ENCODE measurements at regions not wholly inside any gene's neighbourhood (a gene's known extent, or its start where the extent isn't known, plus 50 kb on each side); places are given as distances from the start of the nearest gene placed in this dataset.

GRCh38 chr6:166747644-166748595 lies 120.9 kb upstream of the RPS6KA2 start:
- H3K27ac Mint-ChIP-seq, result no peak overlapping the region
- no peak for ATAC-seq
- H3K36me3 Mint-ChIP-seq (ENCODE audit: low read depth), result no peaks in the 10 kb centered on the region
- H3K27me3 Mint-ChIP-seq, result peaks cover 2% of the 10 kb centered on the region
- no peaks in the 10 kb centered on the region for H3K9me3 Mint-ChIP-seq
- DNase-seq, result no peak
- no peak overlapping the region for H3K4me3 Mint-ChIP-seq
- H3K4me1 Mint-ChIP-seq, result peaks cover 11% of the 10 kb centered on the region

DNA sequence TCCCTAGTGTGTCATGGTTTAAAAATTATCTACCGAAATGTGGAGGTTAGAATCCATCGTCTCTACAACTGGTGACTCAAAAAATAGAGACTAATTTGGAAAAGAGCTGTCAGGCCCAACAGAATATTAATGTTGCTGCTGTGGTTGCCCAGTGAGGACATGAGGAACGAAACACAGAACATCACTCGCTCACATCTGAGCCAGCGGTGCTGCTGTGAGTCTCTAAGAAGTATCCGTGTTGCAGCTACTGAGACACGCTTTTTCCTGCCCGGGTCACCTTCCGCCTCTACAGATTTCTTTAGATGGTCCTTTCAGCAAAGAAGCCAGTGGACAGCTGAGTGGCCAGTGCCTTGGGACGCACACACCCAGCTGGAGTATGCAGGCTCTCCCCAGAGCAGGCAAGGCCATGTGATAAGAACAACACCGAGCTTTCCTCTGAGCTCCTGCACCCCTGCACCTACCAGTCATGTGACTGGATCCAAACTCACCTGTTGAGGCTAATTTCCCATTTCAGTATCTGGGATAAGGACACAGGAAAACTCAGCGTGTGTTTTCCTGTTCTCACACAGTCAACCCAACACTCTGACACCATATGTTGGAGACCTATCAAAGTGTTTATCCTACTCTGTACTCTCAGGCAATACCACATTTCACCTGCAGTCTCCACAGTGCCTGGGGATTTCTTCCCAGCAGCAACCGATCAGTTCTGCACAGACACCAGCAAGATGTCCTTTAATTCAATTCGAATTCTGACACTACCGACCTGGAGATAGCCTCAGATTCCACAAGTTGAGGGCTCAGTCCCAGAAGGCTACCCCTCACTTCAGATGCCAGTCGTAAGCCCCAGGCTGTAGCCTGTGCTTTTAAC lies 119.0 kb upstream of the RPS6KA2 start:
- Mint-ChIP-seq H3K27ac (no peak overlapping the region), H3K4me3 (no peak overlapping the region), H3K27me3 (peaks cover 2% of the 10 kb centered on the region), H3K9me3 (no peaks in the 10 kb centered on the region), H3K36me3 (ENCODE audit: low read depth) (no peaks in the 10 kb centered on the region), H3K4me1 (peaks cover 8% of the 10 kb centered on the region)
- DNase-seq (no peak), ATAC-seq (no peak)

- Mint-ChIP-seq H3K36me3 (ENCODE audit: low read depth) (no peaks in the 10 kb centered on the region), H3K27me3 (no peaks in the 10 kb centered on the region), H3K9me3 (no peaks in the 10 kb centered on the region), H3K27ac (no peak overlapping the region), H3K4me1 (no peaks in the 10 kb centered on the region), H3K4me3 (no peak overlapping the region)
- ATAC-seq, result no peak
- no peak for DNase-seq
Measured at GRCh38 chr6:166744223-166745134, 117.4 kb upstream of the RPS6KA2 start.

DNA sequence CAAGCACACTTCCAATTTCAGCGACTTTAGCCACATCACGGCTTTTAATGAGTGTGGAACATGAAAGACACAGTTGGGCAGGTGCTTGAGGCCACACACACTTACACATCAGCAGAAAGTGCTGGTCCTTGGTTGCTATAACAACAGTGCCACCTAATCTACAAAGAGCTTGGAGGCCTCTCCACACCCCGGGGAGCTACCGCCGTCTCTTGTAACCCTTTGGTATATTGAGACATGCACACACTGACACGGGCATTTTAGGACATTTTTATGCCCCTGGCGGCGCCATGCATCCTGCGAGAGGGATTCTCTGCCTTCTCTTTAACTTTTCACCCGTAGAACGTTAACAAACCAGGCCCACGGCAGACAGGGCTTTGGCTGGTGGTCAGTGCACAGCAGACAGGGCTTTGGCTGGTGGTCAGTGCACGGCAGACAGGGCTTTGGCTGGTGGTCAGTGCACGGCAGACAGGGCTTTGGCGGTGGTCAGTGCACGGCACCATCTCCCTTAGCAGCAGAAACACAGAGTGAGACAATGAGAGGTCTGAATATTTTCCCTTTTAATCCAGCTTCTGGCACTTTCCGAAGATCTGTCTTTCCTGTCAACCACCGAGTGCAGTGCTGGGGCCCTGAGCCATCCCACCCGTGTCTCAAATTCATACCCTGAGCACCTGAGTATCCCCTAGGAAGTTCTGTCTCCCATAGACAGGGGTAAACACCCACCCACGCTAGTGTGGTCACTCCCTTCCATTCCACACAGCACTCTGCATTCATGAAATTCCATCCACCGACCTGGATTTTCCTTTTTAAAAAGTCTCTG lies 116.6 kb upstream of the RPS6KA2 start:
- H3K9me3 Mint-ChIP-seq, result no peaks in the 10 kb centered on the region
- no peaks in the 10 kb centered on the region for H3K36me3 Mint-ChIP-seq (ENCODE audit: low read depth)
- no peak for DNase-seq
- no peaks in the 10 kb centered on the region for H3K27me3 Mint-ChIP-seq
- no peaks in the 10 kb centered on the region for H3K4me1 Mint-ChIP-seq
- H3K27ac Mint-ChIP-seq, result no peak overlapping the region
- H3K4me3 Mint-ChIP-seq, result no peak overlapping the region
- ATAC-seq, result no peak

- Mint-ChIP-seq H3K4me1 (no peaks in the 10 kb centered on the region), H3K36me3 (ENCODE audit: low read depth) (no peaks in the 10 kb centered on the region), H3K4me3 (no peak overlapping the region), H3K27me3 (no peaks in the 10 kb centered on the region), H3K27ac (no peak overlapping the region), H3K9me3 (no peaks in the 10 kb centered on the region)
- no peak for ATAC-seq
- no peak for DNase-seq
Measured at GRCh38 chr6:166742981-166743380, 115.9 kb upstream of the RPS6KA2 start.

DNA sequence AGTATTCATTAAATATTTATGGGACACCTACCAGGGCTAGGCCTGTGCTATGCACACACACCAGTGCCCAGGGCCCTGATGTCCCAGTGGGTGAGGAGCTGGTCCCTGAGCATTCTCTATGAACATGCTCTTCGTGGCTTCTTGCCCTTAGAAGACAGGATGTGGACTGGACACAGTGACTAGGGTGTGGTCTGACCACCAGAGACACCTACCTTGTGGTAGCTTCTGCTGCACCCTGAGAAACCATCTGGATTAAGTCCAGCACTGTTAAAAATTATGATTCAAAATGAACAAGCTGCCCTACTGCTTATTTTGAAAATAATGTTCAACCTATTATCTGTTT lies 112.9 kb upstream of the RPS6KA2 start:
- no peak for ATAC-seq

DNA sequence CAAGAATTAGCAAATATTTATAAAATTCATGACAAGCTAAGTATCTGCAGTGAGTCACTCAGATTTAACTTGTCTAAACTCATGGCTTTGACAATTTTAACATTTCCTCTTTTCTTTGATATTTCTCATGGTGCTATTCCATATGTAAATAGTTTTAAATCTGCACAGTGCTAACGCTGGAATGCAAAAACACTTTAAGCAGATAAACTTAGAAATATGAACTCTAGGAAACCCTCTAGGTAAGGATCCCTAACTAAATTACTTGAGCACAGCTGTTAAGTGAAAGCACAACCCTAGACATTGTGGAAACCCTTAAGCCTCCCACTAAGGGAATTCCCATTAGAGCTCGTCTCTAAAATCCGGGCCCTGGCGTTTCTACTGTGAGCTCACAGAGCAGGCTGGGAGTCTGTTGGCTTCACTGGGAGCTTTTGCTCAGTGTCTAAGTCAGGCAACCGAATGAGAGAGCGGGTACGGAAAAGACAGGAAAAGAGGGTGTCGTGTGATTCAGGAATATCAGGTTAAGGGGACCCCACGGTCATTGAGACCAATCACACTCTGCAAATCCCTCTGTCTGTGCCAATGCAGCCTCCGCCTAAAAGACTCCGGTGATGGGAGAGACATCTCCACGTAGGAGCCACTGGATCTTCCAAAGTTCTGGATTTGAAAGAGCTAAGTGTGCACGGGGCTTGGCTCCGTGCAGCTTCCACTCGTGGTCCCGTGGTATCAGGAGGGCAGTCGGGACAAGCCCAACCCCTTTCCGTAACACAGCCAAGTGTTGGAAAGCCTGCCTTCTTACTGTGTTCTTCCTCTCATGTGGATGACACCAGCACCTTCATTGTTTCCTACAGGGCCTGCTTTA lies 112.3 kb upstream of the RPS6KA2 start:
- no peak overlapping the region for H3K4me3 Mint-ChIP-seq
- H3K27me3 Mint-ChIP-seq, result no peaks in the 10 kb centered on the region
- ATAC-seq (no peak), DNase-seq (no peak)
- H3K27ac Mint-ChIP-seq, result no peak overlapping the region
- H3K9me3 Mint-ChIP-seq, result no peaks in the 10 kb centered on the region
- H3K4me1 Mint-ChIP-seq, result no peaks in the 10 kb centered on the region
- no peaks in the 10 kb centered on the region for H3K36me3 Mint-ChIP-seq (ENCODE audit: low read depth)

More for the DNA sequence above, 112.9 kb upstream of the RPS6KA2 start:
- Mint-ChIP-seq H3K9me3 (no peaks in the 10 kb centered on the region), H3K4me1 (no peaks in the 10 kb centered on the region), H3K27me3 (no peaks in the 10 kb centered on the region), H3K4me3 (no peak overlapping the region), H3K27ac (no peak overlapping the region), H3K36me3 (ENCODE audit: low read depth) (no peaks in the 10 kb centered on the region)
- DNase-seq, result no peak

DNA sequence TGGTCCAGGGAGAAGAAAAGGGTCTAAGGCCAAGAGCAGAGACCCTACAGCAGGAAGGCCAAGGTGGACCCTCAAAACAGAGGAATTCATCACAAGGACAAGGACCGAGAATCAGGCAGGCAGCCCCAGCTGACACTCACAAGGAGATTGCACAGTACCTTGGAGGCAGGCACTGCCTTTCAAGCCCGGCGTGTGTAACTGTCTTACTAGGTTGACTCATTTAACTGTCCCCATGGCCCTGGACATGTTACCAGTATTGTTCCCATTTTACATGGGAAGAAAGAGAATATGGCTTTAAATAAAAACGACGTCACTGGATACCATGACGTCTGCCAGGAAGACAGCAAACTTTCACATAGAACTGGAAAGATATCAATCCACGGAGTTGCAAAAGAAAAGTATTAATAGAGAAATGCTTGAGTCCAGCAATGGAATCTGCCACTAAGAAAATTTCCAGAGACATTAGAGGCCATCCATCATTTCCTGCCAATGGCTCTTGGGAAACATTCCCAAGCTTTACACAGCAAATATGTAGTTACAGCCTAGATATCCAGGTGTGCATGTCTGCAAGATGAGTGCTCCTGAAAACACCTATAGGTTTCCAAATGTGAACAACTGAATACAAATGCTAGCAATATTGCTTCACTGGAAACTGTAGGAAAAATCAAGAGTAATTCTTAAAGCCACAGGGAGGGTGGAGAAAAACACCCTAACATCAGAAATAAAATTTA lies 111.5 kb upstream of the RPS6KA2 start:
- Mint-ChIP-seq H3K4me1 (no peaks in the 10 kb centered on the region), H3K4me3 (no peak overlapping the region), H3K36me3 (ENCODE audit: low read depth) (no peaks in the 10 kb centered on the region), H3K27ac (no peak overlapping the region), H3K9me3 (no peaks in the 10 kb centered on the region), H3K27me3 (no peaks in the 10 kb centered on the region)
- no peak for DNase-seq
- ATAC-seq, result no peak

DNA sequence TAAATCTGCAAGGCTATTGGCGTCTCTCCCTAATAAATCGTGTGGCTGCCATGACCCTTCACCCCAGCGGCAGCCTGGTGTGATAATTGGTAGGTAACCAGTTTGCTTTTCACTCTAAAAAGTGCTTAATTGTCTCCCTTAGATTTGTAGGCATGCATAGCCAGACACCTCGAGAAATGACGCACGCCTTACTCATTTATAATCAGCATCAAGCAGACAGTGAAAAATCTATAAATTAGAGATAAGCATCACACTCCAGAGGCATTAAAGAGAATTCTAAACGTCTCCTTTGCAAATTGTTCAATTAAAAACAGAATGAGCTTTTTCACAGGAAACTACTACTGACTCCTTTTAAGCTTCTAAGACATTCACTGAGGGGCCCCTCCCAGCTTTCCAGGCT lies 110.2 kb upstream of the RPS6KA2 start:
- ATAC-seq (no peak), DNase-seq (no peak)
- Mint-ChIP-seq H3K27ac (no peak overlapping the region), H3K9me3 (no peaks in the 10 kb centered on the region), H3K4me3 (no peak overlapping the region), H3K36me3 (ENCODE audit: low read depth) (no peaks in the 10 kb centered on the region), H3K27me3 (no peaks in the 10 kb centered on the region), H3K4me1 (no peaks in the 10 kb centered on the region)

GRCh38 chr6:166736634-166737033 lies 109.6 kb upstream of the RPS6KA2 start:
- H3K9me3 Mint-ChIP-seq, result no peaks in the 10 kb centered on the region
- DNase-seq (no peak), ATAC-seq (no peak)
- H3K27me3 Mint-ChIP-seq, result no peaks in the 10 kb centered on the region
- no peaks in the 10 kb centered on the region for H3K36me3 Mint-ChIP-seq (ENCODE audit: low read depth)
- no peaks in the 10 kb centered on the region for H3K4me1 Mint-ChIP-seq
- no peak overlapping the region for H3K4me3 Mint-ChIP-seq
- H3K27ac Mint-ChIP-seq, result no peak overlapping the region

GRCh38 chr6:166733900-166734299 lies 106.8 kb upstream of the RPS6KA2 start:
- H3K27me3 Mint-ChIP-seq, result no peaks in the 10 kb centered on the region
- DNase-seq, result no peak
- peaks cover 9% of the 10 kb centered on the region for H3K4me1 Mint-ChIP-seq
- no peak overlapping the region for H3K27ac Mint-ChIP-seq
- H3K36me3 Mint-ChIP-seq (ENCODE audit: low read depth), result no peaks in the 10 kb centered on the region
- no peaks in the 10 kb centered on the region for H3K9me3 Mint-ChIP-seq
- no peak for ATAC-seq
- H3K4me3 Mint-ChIP-seq, result no peak overlapping the region

DNA sequence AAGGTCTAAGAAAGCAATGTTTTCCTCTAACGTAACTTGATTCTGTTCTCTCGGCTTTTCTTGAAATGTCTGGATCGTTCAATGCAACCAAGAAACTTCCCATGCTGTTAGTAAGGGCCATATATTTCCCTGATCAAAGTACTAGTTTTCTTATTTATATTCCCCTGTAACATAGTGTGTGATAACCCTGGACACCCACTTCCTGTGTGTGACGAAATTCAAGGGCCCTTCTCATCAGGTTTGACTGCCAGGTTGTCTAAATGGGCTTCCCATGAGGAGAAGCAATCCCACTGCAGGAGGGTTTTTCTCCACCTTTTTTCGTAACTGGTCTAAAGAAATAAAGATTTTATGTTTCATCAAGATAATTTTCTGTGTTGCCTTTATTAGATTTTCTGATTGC lies 102.6 kb upstream of the RPS6KA2 start:
- H3K4me3 Mint-ChIP-seq, result no peak overlapping the region

More for the DNA sequence above, 102.6 kb upstream of the RPS6KA2 start:
- H3K9me3 Mint-ChIP-seq, result no peaks in the 10 kb centered on the region
- no peaks in the 10 kb centered on the region for H3K27me3 Mint-ChIP-seq
- no peaks in the 10 kb centered on the region for H3K36me3 Mint-ChIP-seq (ENCODE audit: low read depth)
- no peak for ATAC-seq
- peaks cover 10% of the 10 kb centered on the region for H3K4me1 Mint-ChIP-seq
- DNase-seq, result no peak
- H3K27ac Mint-ChIP-seq, result no peak overlapping the region
